Endothelial cell of umbilical vein (primary cell): ENCODE measurements at regions not wholly inside any gene's neighbourhood (a gene's known extent, or its start where the extent isn't known, plus 50 kb on each side); places are given as distances from the start of the nearest gene placed in this dataset.

Source experiments
- BruUV-seq: library from RNA; stranded (reverse); fragments of 400-500 nt; replicated peaks from 2 replicates; lab custom pipeline; 2021; lab: Mats Ljungman, UMichigan
- CTCF ChIA-PET: fragments of 300-600, 350-600 bp; sonication (Branson Sonifier 250); formaldehyde crosslinking; loops from one replicate; lab custom pipeline; 2021; ENCODE audit warnings: antibody characterized with exemption, inconsistent platforms; lab: Charles Lee
- POLR2A ChIA-PET: fragments of 300-600, 350-600 bp; sonication (Branson Sonifier 250); formaldehyde crosslinking; loops from one replicate; lab custom pipeline; 2021; ENCODE audit warnings: antibody characterized with exemption, inconsistent platforms; lab: Charles Lee
- DNase-seq: peaks from one replicate; pipeline ENCODE4 v3.0.0-alpha.2; 2011; ENCODE audit warnings: low read depth, low spot score
- FAIRE-seq: peaks from 2 replicates; lab custom pipeline; 2011; peaks lifted over from hg19 to GRCh38; lab: Jason Lieb, UNC
- H2AFZ ChIP-seq: 2 replicates; pipeline ENCODE4 v1.6.0; 2012; ENCODE audit warnings: low read depth, low read length, control low read depth, inconsistent platforms
- H3K27ac ChIP-seq: 2 replicates; pipeline ENCODE4 v1.5.1; 2011; ENCODE audit warnings: low read depth, mild to moderate bottlenecking, control low read depth, low read length, moderate library complexity; ENCODE audit not compliant: insufficient read depth
- H3K27me3 ChIP-seq, 2 experiments: 2 replicates each; pipeline versions ENCODE4 v1.6.0 to v1.6.1; 2011; ENCODE audit warnings: low read length in 2 of 2, mixed read lengths in 1 of 2; ENCODE audit not compliant: control insufficient read depth in 2 of 2, insufficient read depth in 2 of 2
- H3K36me3 ChIP-seq, 2 experiments: 2 replicates in 1 of 2; 3 replicates in 1 of 2; pipeline ENCODE4 v1.5.1; 2011; ENCODE audit warnings: low read length in 2 of 2, mild to moderate bottlenecking in 1 of 2, moderate library complexity in 1 of 2; ENCODE audit not compliant: control insufficient read depth in 2 of 2, insufficient read depth in 2 of 2; ENCODE audit errors: extremely low read depth in 1 of 2
- H3K4me1 ChIP-seq: 3 replicates; pipeline ENCODE4 v1.5.1; 2011; ENCODE audit warnings: mild to moderate bottlenecking, low read length; ENCODE audit not compliant: control insufficient read depth, insufficient read depth; ENCODE audit errors: extremely low read depth
- H3K4me2 ChIP-seq: 2 replicates; pipeline ENCODE4 v1.6.1; 2011; ENCODE audit warnings: low read length, control low read depth, mixed read lengths; ENCODE audit not compliant: insufficient read depth
- H3K4me3 ChIP-seq, 3 experiments: fragments of 200-600 bp in 1 of 3; sonication (generic), shearing (Covaris generic) in 1 of 3; replicated peaks in 1 of 3; 2 replicates each; pipeline ENCODE4 v1.5.1; 2011 to 2016; ENCODE audit warnings: control low read depth in 3 of 3, low read length in 3 of 3, mild to moderate bottlenecking in 2 of 3, inconsistent platforms in 1 of 3, low read depth in 1 of 3, moderate library complexity in 1 of 3; ENCODE audit not compliant: insufficient read depth in 1 of 3
- H3K79me2 ChIP-seq: 2 replicates; pipeline ENCODE4 v1.6.0; 2012; ENCODE audit warnings: low read length, inconsistent platforms; ENCODE audit not compliant: control insufficient read depth, insufficient read depth
- H3K9ac ChIP-seq: replicated peaks from 2 replicates; pipeline ENCODE3; 2011; ENCODE audit warnings: low read length, control low read depth; ENCODE audit not compliant: insufficient read depth; ENCODE audit errors: extremely low read depth
- H3K9me1 ChIP-seq: replicated peaks from 3 replicates; pipeline ENCODE4 v1.6.0; 2011; ENCODE audit warnings: mild to moderate bottlenecking, low read length; ENCODE audit not compliant: control insufficient read depth, insufficient read depth; ENCODE audit errors: extremely low read depth
- H3K9me3 ChIP-seq: replicated peaks from 2 replicates; pipeline ENCODE4 v1.5.1; 2012; ENCODE audit warnings: low read length, inconsistent platforms; ENCODE audit not compliant: control insufficient read depth, insufficient read depth
- H4K20me1 ChIP-seq: replicated peaks from 2 replicates; pipeline ENCODE3; 2011; ENCODE audit warnings: mild to moderate bottlenecking, low read length; ENCODE audit not compliant: control insufficient read depth, insufficient read depth; ENCODE audit errors: extremely low read depth
- FOS ChIP-seq: IDR thresholded peaks from 2 replicates; pipeline ENCODE4 v1.6.1; 2011; ENCODE audit warnings: mild to moderate bottlenecking, low read length, moderate library complexity, borderline replicate concordance; ENCODE audit not compliant: insufficient read depth
- GATA2 ChIP-seq: IDR thresholded peaks from 2 replicates; pipeline ENCODE4 v1.7.0; 2011; ENCODE audit warnings: low read depth, mild to moderate bottlenecking, moderate library complexity, mixed read lengths, low read length; ENCODE audit not compliant: insufficient read length, insufficient read depth
- MAX ChIP-seq: IDR thresholded peaks from 2 replicates; pipeline ENCODE4 v1.6.1; 2011; ENCODE audit not compliant: insufficient read depth, insufficient read length
- MYC ChIP-seq: IDR thresholded peaks from one replicate; pipeline ENCODE4 v1.6.1; 2011; ENCODE audit warnings: mild to moderate bottlenecking, low read depth, low read length
- POLR2A ChIP-seq: IDR thresholded peaks from 2 replicates; pipeline ENCODE4 v1.6.1; 2012; ENCODE audit warnings: low read depth, mild to moderate bottlenecking, control low read depth, low read length
- POLR2AphosphoS5 ChIP-seq: IDR thresholded peaks from 2 replicates; pipeline ENCODE4 v1.6.1; 2012; ENCODE audit warnings: low read depth, mild to moderate bottlenecking, control low read depth, low read length, moderate library complexity; ENCODE audit not compliant: insufficient read depth
- dilution Hi-C: fragments of 300-500 bp; cut with MboI; formaldehyde crosslinking; loops from one replicate; pipeline ENCODE4 v1.15.0; 2019; ENCODE audit warnings: low sequenced_read_pairs; ENCODE audit not compliant: extremely low pct_ligation_motif_present
- intact Hi-C: fragments of 100-400 bp; cut with micrococcal nuclease; formaldehyde crosslinking; loops from one replicate; pipeline ENCODE4 v1.10.0; 2022

- H4K20me1 ChIP-seq: no peaks in the 10 kb centered on the region
- no peak overlapping the region for H3K4me2 ChIP-seq
- no peak overlapping the region for H3K4me3 ChIP-seq
- ChIA-PET POLR2A (no interaction called here), CTCF (no interaction called here)
- FAIRE-seq (no peak), DNase-seq (no peak)
- BruUV-seq: no TSS peak
- H3K9me1 ChIP-seq: no peaks in the 10 kb centered on the region
- H3K9ac ChIP-seq: no peak overlapping the region
- H3K27me3 ChIP-seq: no peaks in the 10 kb centered on the region
- H3K9me3 ChIP-seq: no peaks in the 10 kb centered on the region
- dilution Hi-C loops: no loop called here
- no peak overlapping the region for H3K27ac ChIP-seq
- H3K79me2 ChIP-seq: no peaks in the 10 kb centered on the region
- no peaks in the 10 kb centered on the region for H3K36me3 ChIP-seq
- no peak for TF ChIP-seq GATA2
- no peak for TF ChIP-seq MYC
- no peak for TF ChIP-seq MAX
- TF ChIP-seq POLR2A: no peak
- no peak for TF ChIP-seq POLR2AphosphoS5
- no peak for TF ChIP-seq FOS
- no peak overlapping the region for H2AFZ ChIP-seq
- no peaks in the 10 kb centered on the region for H3K4me1 ChIP-seq
- intact Hi-C loops: no loop called here
Observed at GRCh38 chr10:61248013-61248412, 205.2 kb downstream of the TMEM26 start.

- H3K27me3 ChIP-seq: no peaks in the 10 kb centered on the region
- no peak overlapping the region for H2AFZ ChIP-seq
- BruUV-seq: no TSS peak
- H3K9me3 ChIP-seq: no peaks in the 10 kb centered on the region
- no peak for TF ChIP-seq POLR2A
- intact Hi-C loops: no loop called here
- ChIA-PET POLR2A (no interaction called here), CTCF (interaction anchor here (0.8 to 1.3 kb wide), 2 partner anchors 24 to 27 kb away, joined by 3 to 4 read pairs; no protein-coding TSS in a partner anchor)
- no peaks in the 10 kb centered on the region for H3K36me3 ChIP-seq
- H3K4me1 ChIP-seq: no peaks in the 10 kb centered on the region
- H3K79me2 ChIP-seq: no peaks in the 10 kb centered on the region
- H3K4me2 ChIP-seq: no peak overlapping the region
- H3K9ac ChIP-seq: no peak overlapping the region
- H3K4me3 ChIP-seq: no peak overlapping the region
- H3K27ac ChIP-seq: no peak overlapping the region
- no peaks in the 10 kb centered on the region for H4K20me1 ChIP-seq
- dilution Hi-C loops: no loop called here
- FAIRE-seq (no peak), DNase-seq (no peak)
- H3K9me1 ChIP-seq: no peaks in the 10 kb centered on the region
Observed at GRCh38 chr10:61244261-61244775, 208.9 kb downstream of the TMEM26 start.
